ENCODE measurements at regions not wholly inside any gene's neighbourhood (a gene's known extent, or its start where the extent isn't known, plus 50 kb on each side); places are given as distances from the start of the nearest gene placed in this dataset.
A peak's percentile ranks its signal among the peaks of the same experiment; 100 is the strongest.
"Not testable (repeated sequence)": the region's sequence is repeated elsewhere in the genome, so short reads cannot be mapped to it uniquely, and the experiment has no call there.

GRCh38 chrX:40933132-40933705 lies 152.0 kb upstream of the USP9X start:
- peak overlapping the region; percentile 92 for H3K27ac Mint-ChIP-seq
- H3K36me3 Mint-ChIP-seq (ENCODE audit: low read depth) = no peaks in the 10 kb centered on the region
- H3K4me1 Mint-ChIP-seq (ENCODE audit: low read depth) = peaks cover 21% of the 10 kb centered on the region
- no peak for DNase-seq
- peaks cover 20% of the 10 kb centered on the region for H3K27me3 Mint-ChIP-seq
- H3K9me3 Mint-ChIP-seq = peaks cover 4% of the 10 kb centered on the region
- H3K4me3 Mint-ChIP-seq = peak overlapping the region; percentile 64

- peak overlapping the region; percentile 64 for H3K4me3 Mint-ChIP-seq
- no peak for DNase-seq
- peaks cover 21% of the 10 kb centered on the region for H3K4me1 Mint-ChIP-seq (ENCODE audit: low read depth)
- peaks cover 23% of the 10 kb centered on the region for H3K27me3 Mint-ChIP-seq
- H3K27ac Mint-ChIP-seq = peak overlapping the region; percentile 92
- H3K36me3 Mint-ChIP-seq (ENCODE audit: low read depth) = no peaks in the 10 kb centered on the region
- no peaks in the 10 kb centered on the region for H3K9me3 Mint-ChIP-seq
Measured at GRCh38 chrX:40933706-40934425, 151.4 kb upstream of the USP9X start.

- Mint-ChIP-seq H3K27me3 (peaks cover 8% of the 10 kb centered on the region), H3K36me3 (ENCODE audit: low read depth) (no peaks in the 10 kb centered on the region), H3K4me1 (ENCODE audit: low read depth) (peaks cover 21% of the 10 kb centered on the region), H3K9me3 (no peaks in the 10 kb centered on the region), H3K27ac (no peak overlapping the region), H3K4me3 (no peak overlapping the region)
- no peak for DNase-seq
Measured at GRCh38 chrX:40936827-40937226, 148.4 kb upstream of the USP9X start.

GRCh38 chrX:40938423-40938822 lies 146.8 kb upstream of the USP9X start:
- Mint-ChIP-seq H3K27me3 (peaks cover 7% of the 10 kb centered on the region), H3K9me3 (no peaks in the 10 kb centered on the region), H3K36me3 (ENCODE audit: low read depth) (no peaks in the 10 kb centered on the region), H3K4me1 (ENCODE audit: low read depth) (peaks cover 7% of the 10 kb centered on the region), H3K4me3 (no peak overlapping the region), H3K27ac (no peak overlapping the region)
- no peak for DNase-seq

GRCh38 chrX:40943093-40943641 lies 142.1 kb upstream of the USP9X start:
- Mint-ChIP-seq H3K27ac (no peak overlapping the region), H3K27me3 (peaks cover 19% of the 10 kb centered on the region), H3K9me3 (no peaks in the 10 kb centered on the region), H3K36me3 (ENCODE audit: low read depth) (no peaks in the 10 kb centered on the region), H3K4me1 (ENCODE audit: low read depth) (peaks cover 4% of the 10 kb centered on the region), H3K4me3 (no peak overlapping the region)
- DNase-seq = no peak

GRCh38 chrX:40945361-40945713 lies 139.9 kb upstream of the USP9X start:
- DNase-seq = no peak
- H3K36me3 Mint-ChIP-seq (ENCODE audit: low read depth) = no peaks in the 10 kb centered on the region
- peaks cover 4% of the 10 kb centered on the region for H3K4me1 Mint-ChIP-seq (ENCODE audit: low read depth)
- peaks cover 32% of the 10 kb centered on the region for H3K27me3 Mint-ChIP-seq
- H3K9me3 Mint-ChIP-seq = no peaks in the 10 kb centered on the region
- H3K27ac Mint-ChIP-seq = no peak overlapping the region
- H3K4me3 Mint-ChIP-seq = no peak overlapping the region

- H3K27ac Mint-ChIP-seq = no peak overlapping the region
- H3K4me1 Mint-ChIP-seq (ENCODE audit: low read depth) = peaks cover 13% of the 10 kb centered on the region
- H3K9me3 Mint-ChIP-seq = no peaks in the 10 kb centered on the region
- H3K27me3 Mint-ChIP-seq = peaks cover 50% of the 10 kb centered on the region
- H3K4me3 Mint-ChIP-seq = no peak overlapping the region
- no peaks in the 10 kb centered on the region for H3K36me3 Mint-ChIP-seq (ENCODE audit: low read depth)
- DNase-seq = no peak
Measured at GRCh38 chrX:40947276-40947675, 138.0 kb upstream of the USP9X start.

GRCh38 chrX:40949071-40949470 lies 136.2 kb upstream of the USP9X start:
- Mint-ChIP-seq H3K27me3 (peaks cover 54% of the 10 kb centered on the region), H3K9me3 (no peaks in the 10 kb centered on the region), H3K27ac (no peak overlapping the region), H3K4me1 (ENCODE audit: low read depth) (peaks cover 25% of the 10 kb centered on the region), H3K4me3 (no peak overlapping the region), H3K36me3 (ENCODE audit: low read depth) (no peaks in the 10 kb centered on the region)
- no peak for DNase-seq

- H3K4me1 Mint-ChIP-seq (ENCODE audit: low read depth) = peaks cover 22% of the 10 kb centered on the region
- no peaks in the 10 kb centered on the region for H3K9me3 Mint-ChIP-seq
- peaks cover 51% of the 10 kb centered on the region for H3K27me3 Mint-ChIP-seq
- no peak overlapping the region for H3K4me3 Mint-ChIP-seq
- H3K36me3 Mint-ChIP-seq (ENCODE audit: low read depth) = no peaks in the 10 kb centered on the region
- DNase-seq = no peak
- no peak overlapping the region for H3K27ac Mint-ChIP-seq
Measured at GRCh38 chrX:40950546-40950945, 134.7 kb upstream of the USP9X start.

- Mint-ChIP-seq H3K4me1 (ENCODE audit: low read depth) (peaks cover 22% of the 10 kb centered on the region), H3K27me3 (peaks cover 53% of the 10 kb centered on the region)
- not testable (repeated sequence) for H3K27ac Mint-ChIP-seq; DNase-seq; H3K36me3 Mint-ChIP-seq (ENCODE audit: low read depth); H3K9me3 Mint-ChIP-seq; H3K4me3 Mint-ChIP-seq
Measured at GRCh38 chrX:40951407-40951806, 133.8 kb upstream of the USP9X start.

GRCh38 chrX:40952855-40953254 lies 132.4 kb upstream of the USP9X start:
- H3K4me1 Mint-ChIP-seq (ENCODE audit: low read depth) = peaks cover 22% of the 10 kb centered on the region

GRCh38 chrX:40953369-40953768 lies 131.9 kb upstream of the USP9X start:
- no peak overlapping the region for H3K27ac Mint-ChIP-seq
- peak overlapping the region; percentile 37 for H3K4me3 Mint-ChIP-seq
- peaks cover 48% of the 10 kb centered on the region for H3K27me3 Mint-ChIP-seq

More at GRCh38 chrX:40952855-40953254, 132.4 kb upstream of the USP9X start:
- H3K4me3 Mint-ChIP-seq = peak overlapping the region; percentile 37
- peaks cover 49% of the 10 kb centered on the region for H3K27me3 Mint-ChIP-seq
- no peak for DNase-seq
- no peaks in the 10 kb centered on the region for H3K36me3 Mint-ChIP-seq (ENCODE audit: low read depth)
- H3K27ac Mint-ChIP-seq = peak overlapping the region; percentile 61
- H3K9me3 Mint-ChIP-seq = no peaks in the 10 kb centered on the region

GRCh38 chrX:40960041-40960440 lies 125.2 kb upstream of the USP9X start:
- Mint-ChIP-seq H3K4me1 (ENCODE audit: low read depth) (peaks cover 5% of the 10 kb centered on the region), H3K36me3 (ENCODE audit: low read depth) (no peaks in the 10 kb centered on the region), H3K4me3 (no peak overlapping the region), H3K27me3 (peaks cover 30% of the 10 kb centered on the region), H3K9me3 (peaks cover 12% of the 10 kb centered on the region), H3K27ac (no peak overlapping the region)
- no peak for DNase-seq

More at GRCh38 chrX:40953369-40953768, 131.9 kb upstream of the USP9X start:
- Mint-ChIP-seq H3K9me3 (no peaks in the 10 kb centered on the region), H3K4me1 (ENCODE audit: low read depth) (peaks cover 22% of the 10 kb centered on the region), H3K36me3 (ENCODE audit: low read depth) (no peaks in the 10 kb centered on the region)
- no peak for DNase-seq

- peaks cover 5% of the 10 kb centered on the region for H3K4me1 Mint-ChIP-seq (ENCODE audit: low read depth)
- peaks cover 40% of the 10 kb centered on the region for H3K27me3 Mint-ChIP-seq
- no peak overlapping the region for H3K27ac Mint-ChIP-seq
- no peak for DNase-seq
- H3K4me3 Mint-ChIP-seq = no peak overlapping the region
- H3K36me3 Mint-ChIP-seq (ENCODE audit: low read depth) = no peaks in the 10 kb centered on the region
- peaks cover 12% of the 10 kb centered on the region for H3K9me3 Mint-ChIP-seq
Measured at GRCh38 chrX:40962793-40963407, 122.3 kb upstream of the USP9X start.

GRCh38 chrX:40964008-40964407 lies 121.2 kb upstream of the USP9X start:
- H3K9me3 Mint-ChIP-seq = peaks cover 12% of the 10 kb centered on the region
- DNase-seq = no peak
- no peak overlapping the region for H3K4me3 Mint-ChIP-seq
- no peak overlapping the region for H3K27ac Mint-ChIP-seq
- H3K27me3 Mint-ChIP-seq = peaks cover 39% of the 10 kb centered on the region
- H3K4me1 Mint-ChIP-seq (ENCODE audit: low read depth) = peaks cover 5% of the 10 kb centered on the region
- H3K36me3 Mint-ChIP-seq (ENCODE audit: low read depth) = no peaks in the 10 kb centered on the region

Data from activated T-cell treated with anti-CD3 and anti-CD28 coated beads, Interleukin-2, amount 50 U/mL, for 24 hours (primary cell).